Neutrophil (primary cell): ENCODE measurements at regions not wholly inside any gene's neighbourhood (a gene's known extent, or its start where the extent isn't known, plus 50 kb on each side); places are given as distances from the start of the nearest gene placed in this dataset.

Experiments used
- H3K27ac ChIP-seq: fragments of 200-600 bp; sonication (generic); 2 replicates; pipeline ENCODE4 v1.5.1; 2016; ENCODE audit warnings: mild to moderate bottlenecking, moderate library complexity
- H3K27me3 ChIP-seq: fragments of 200-600 bp; sonication (generic); 2 replicates; pipeline ENCODE4 v1.6.0; 2016; ENCODE audit warnings: mild to moderate bottlenecking
- H3K36me3 ChIP-seq: fragments of 200-600 bp; sonication (generic); 2 replicates; pipeline ENCODE4 v1.5.1; 2017
- H3K4me1 ChIP-seq, 2 experiments: fragments of 200-600 bp in 1 of 2; sonication (generic) in 1 of 2; 1 replicate in 1 of 2; 2 replicates in 1 of 2; pipeline versions ENCODE4 v1.5.1 to v1.6.1; 2013 to 2016; ENCODE audit warnings: low read depth in 1 of 2, low read length in 1 of 2, mild to moderate bottlenecking in 1 of 2, moderate library complexity in 1 of 2; ENCODE audit not compliant: control insufficient read depth in 1 of 2, insufficient read depth in 1 of 2
- H3K4me3 ChIP-seq, 2 experiments: fragments of 200-600 bp in 1 of 2; sonication (generic) in 1 of 2; 1 replicate in 1 of 2; 2 replicates in 1 of 2; pipeline ENCODE4 v1.5.1; 2013 to 2016; ENCODE audit warnings: low read depth in 1 of 2, low read length in 1 of 2, mild to moderate bottlenecking in 1 of 2, moderate library complexity in 1 of 2
- H3K9me3 ChIP-seq: fragments of 200-600 bp; sonication (generic); 2 replicates; pipeline ENCODE4 v1.5.1; 2016
- TF ChIP-seq, protein P1 (sequence below): fragments of 200-600 bp; sonication (generic); IDR thresholded peaks from 2 replicates; pipeline ENCODE4 v1.5.1; 2016; ENCODE audit warnings: antibody characterized with exemption

DNA sequence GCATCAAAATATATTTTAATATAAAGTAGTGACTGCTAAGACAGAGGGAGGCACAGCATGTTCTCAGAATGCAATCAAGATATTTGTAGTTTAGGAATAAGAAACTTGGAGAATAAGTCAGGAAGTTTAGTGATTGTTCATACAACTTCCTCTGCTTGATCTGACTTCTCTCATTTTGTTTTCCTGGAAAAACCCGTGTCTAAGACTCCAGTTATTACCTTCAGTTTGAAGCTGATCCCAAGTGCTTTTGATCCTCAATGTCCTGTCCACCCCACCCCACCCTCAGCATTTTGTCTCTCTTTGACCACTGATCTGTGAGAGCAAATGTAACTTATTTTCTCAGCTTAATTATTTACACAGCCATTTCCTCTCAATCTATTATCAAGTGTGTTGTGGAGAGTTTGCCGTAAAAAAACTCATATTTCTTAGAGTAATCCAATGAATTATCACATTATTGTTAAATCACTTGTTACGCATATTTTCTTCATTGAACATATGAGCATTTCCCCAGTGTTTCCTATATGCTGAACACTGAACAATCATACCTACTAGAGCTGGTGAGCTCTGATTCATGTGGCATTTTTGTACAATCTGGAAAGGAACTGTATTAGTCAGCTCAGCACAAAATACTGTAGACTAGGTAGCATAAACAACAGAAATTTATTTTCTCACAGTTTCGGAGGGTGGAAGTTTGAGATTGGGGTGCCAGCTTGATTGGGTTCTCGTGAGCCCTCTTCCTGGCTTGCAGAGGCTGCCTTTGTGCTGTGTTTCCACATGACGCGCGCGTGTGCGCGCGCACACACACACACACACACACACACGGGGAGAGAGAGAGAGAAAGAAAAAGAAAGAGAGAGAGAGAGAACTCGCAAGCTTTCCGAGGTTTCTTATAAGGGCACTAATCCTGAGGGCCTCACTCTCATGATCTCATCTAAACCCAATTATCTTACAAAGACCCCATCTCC, 65.5 kb upstream of the DPYD start:
- Histone ChIP-seq H3K36me3 (no peaks in the 10 kb centered on the region), H3K4me1 (no peaks in the 10 kb centered on the region), H3K4me3 (no peak overlapping the region), H3K27ac (no peak overlapping the region), H3K9me3 (no peaks in the 10 kb centered on the region), H3K27me3 (no peaks in the 10 kb centered on the region)
- TF ChIP-seq, protein P1, sequence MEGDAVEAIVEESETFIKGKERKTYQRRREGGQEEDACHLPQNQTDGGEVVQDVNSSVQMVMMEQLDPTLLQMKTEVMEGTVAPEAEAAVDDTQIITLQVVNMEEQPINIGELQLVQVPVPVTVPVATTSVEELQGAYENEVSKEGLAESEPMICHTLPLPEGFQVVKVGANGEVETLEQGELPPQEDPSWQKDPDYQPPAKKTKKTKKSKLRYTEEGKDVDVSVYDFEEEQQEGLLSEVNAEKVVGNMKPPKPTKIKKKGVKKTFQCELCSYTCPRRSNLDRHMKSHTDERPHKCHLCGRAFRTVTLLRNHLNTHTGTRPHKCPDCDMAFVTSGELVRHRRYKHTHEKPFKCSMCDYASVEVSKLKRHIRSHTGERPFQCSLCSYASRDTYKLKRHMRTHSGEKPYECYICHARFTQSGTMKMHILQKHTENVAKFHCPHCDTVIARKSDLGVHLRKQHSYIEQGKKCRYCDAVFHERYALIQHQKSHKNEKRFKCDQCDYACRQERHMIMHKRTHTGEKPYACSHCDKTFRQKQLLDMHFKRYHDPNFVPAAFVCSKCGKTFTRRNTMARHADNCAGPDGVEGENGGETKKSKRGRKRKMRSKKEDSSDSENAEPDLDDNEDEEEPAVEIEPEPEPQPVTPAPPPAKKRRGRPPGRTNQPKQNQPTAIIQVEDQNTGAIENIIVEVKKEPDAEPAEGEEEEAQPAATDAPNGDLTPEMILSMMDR, result no peak

DNA sequence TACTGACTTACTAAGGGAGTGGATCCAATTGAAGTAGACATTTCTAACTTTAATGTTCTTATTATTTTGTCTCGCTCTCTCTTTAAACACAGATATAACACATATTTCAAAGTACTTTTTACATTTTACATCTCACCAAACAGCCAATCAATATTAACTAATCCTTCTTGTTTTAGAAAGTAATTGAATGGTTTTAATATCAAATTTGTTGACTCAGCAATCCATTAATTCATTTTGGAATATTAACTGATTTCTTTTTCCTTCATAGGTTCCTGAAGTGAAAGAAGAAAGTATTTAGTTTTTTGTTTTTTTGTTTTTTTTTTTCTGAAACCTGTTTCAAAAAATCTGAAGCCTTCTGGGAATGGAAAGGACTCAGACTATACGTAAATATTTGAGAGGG, 62.3 kb upstream of the DPYD start:
- TF ChIP-seq, protein P1, result no peak
- Histone ChIP-seq H3K27ac (no peak overlapping the region), H3K4me1 (no peaks in the 10 kb centered on the region), H3K9me3 (no peaks in the 10 kb centered on the region), H3K4me3 (no peak overlapping the region), H3K36me3 (no peaks in the 10 kb centered on the region), H3K27me3 (no peaks in the 10 kb centered on the region)

DNA sequence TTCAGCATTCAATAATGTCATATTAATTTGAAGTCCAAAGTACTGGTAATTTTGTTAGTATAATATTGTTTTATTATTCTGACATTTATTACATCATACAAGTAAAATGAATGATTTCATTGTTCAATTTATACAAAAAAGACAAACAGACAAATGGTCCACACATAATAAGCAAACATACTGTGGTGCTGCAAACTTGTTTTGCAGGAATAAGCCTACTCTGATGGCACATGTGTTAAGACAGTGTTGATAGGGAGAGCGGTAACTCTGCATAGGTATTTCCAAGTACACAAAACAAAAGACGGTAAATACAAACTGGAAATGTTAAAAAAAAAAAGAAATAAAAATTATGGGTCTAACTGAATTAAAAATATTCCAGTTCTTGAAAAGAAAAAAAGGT, 59.7 kb upstream of the DPYD start:
- no peaks in the 10 kb centered on the region for H3K36me3 ChIP-seq
- no peak overlapping the region for H3K27ac ChIP-seq
- H3K9me3 ChIP-seq, result no peaks in the 10 kb centered on the region
- H3K4me1 ChIP-seq, result no peaks in the 10 kb centered on the region
- TF ChIP-seq, protein P1, result no peak
- H3K27me3 ChIP-seq, result no peaks in the 10 kb centered on the region
- no peak overlapping the region for H3K4me3 ChIP-seq

DNA sequence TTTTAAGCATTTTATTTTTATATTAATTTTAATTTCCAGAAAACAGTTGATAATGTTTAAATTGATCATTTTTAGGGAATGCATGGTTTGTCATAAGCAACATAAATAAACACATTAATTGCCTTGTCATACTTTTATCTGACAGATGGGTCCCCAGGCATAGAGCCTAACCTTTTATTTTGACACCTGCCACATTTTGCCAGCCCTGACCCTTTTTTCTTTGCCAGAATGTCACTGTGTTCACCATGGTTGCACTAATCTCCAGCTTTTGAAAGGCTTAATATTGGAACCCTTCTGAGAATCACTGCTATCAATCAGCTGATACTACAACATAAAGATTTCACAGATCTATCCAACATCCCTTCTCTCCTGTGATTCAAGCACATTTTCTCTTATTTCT, 56.0 kb upstream of the DPYD start:
- H3K4me3 ChIP-seq, result no peak overlapping the region
- TF ChIP-seq, protein P1, result no peak
- no peaks in the 10 kb centered on the region for H3K4me1 ChIP-seq
- no peaks in the 10 kb centered on the region for H3K27me3 ChIP-seq
- no peaks in the 10 kb centered on the region for H3K9me3 ChIP-seq
- no peaks in the 10 kb centered on the region for H3K36me3 ChIP-seq
- H3K27ac ChIP-seq, result no peak overlapping the region
